ENCODE measurements at regions not wholly inside any gene's neighbourhood (a gene's known extent, or its start where the extent isn't known, plus 50 kb on each side); places are given as distances from the start of the nearest gene placed in this dataset. TPM values are rescaled to one million over a fixed set of nuclear protein-coding genes. Genes with fewer than 3 reads are reported as not detected.
"Not testable (repeated sequence)": the region's sequence is repeated elsewhere in the genome, so short reads cannot be mapped to it uniquely, and the experiment has no call there.

DNA sequence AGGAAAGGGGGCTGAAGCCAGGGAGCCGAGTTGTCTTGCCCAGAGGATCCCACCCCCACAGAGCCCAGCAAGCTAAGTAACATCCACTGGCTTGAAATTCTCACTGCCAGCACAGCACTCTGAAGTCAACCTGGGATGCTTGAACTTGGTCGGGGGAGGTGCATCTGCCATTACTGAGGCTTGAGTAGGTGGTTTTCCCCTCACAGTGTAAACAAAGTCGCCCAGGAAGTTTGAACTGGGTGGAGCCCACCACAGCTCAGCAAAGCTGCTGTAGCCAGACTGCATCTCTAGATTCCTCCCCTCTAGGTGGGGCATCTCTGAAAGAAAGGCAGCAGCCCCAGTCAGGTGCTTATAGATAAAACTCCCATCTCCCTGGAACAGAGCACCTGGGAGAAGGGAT, 54.3 kb upstream of the GRIA3 start:
- DNase-seq (ENCODE audit: low read depth in 2 of 3, low spot score in 2 of 3) = not testable (repeated sequence)

Small RNA genes in the stretch of these regions (small RNA-seq; reads per million reads assigned to genes)
- not detected for gene MIR3672
- gene RF00012 = 0.61 reads per million

Measured in hematopoietic multipotent progenitor cell (in vitro differentiated cells).